ENCODE measurements at regions not wholly inside any gene's neighbourhood (a gene's known extent, or its start where the extent isn't known, plus 50 kb on each side); places are given as distances from the start of the nearest gene placed in this dataset.
"Not testable (repeated sequence)": the region's sequence is repeated elsewhere in the genome, so short reads cannot be mapped to it uniquely, and the experiment has no call there.

- intact Hi-C loops (cut with DNase I; ENCODE audit: low total_unique reads): not testable (repeated sequence)
Measured at GRCh38 chr21:9003909-9004814, 1517.2 kb upstream of the TPTE start.

GRCh38 chr21:9004815-9005518 lies 1516.4 kb upstream of the TPTE start:
- H3K4me3 ChIP-seq; DNase-seq; intact Hi-C loops (cut with DNase I; ENCODE audit: low total_unique reads); H3K36me3 ChIP-seq; H3K4me1 ChIP-seq; H3K27ac ChIP-seq: not testable (repeated sequence)
- 52 to 63% (median 54%) methylated on average over 3 of the region's 3 CpGs for WGBS, 5 donors
- Histone ChIP-seq H3K27me3 (peaks cover 9 to 29% (median 17%) of the 10 kb centered on the region in 3 donors), H3K9me3 (peaks cover 0 to 44% (median 16%) of the 10 kb centered on the region in 4 donors)

More at GRCh38 chr21:9003909-9004814, 1517.2 kb upstream of the TPTE start:
- H3K27me3 ChIP-seq: peaks cover 9 to 23% (median 17%) of the 10 kb centered on the region in 3 donors
- WGBS, 5 donors: 48 to 51% (median 50%) methylated on average over 7 of the region's 7 CpGs
- H3K27ac ChIP-seq, H3K4me3 ChIP-seq, H3K36me3 ChIP-seq, H3K4me1 ChIP-seq, DNase-seq: not testable (repeated sequence)
- peaks cover 0 to 49% (median 16%) of the 10 kb centered on the region in 4 donors for H3K9me3 ChIP-seq

DNA sequence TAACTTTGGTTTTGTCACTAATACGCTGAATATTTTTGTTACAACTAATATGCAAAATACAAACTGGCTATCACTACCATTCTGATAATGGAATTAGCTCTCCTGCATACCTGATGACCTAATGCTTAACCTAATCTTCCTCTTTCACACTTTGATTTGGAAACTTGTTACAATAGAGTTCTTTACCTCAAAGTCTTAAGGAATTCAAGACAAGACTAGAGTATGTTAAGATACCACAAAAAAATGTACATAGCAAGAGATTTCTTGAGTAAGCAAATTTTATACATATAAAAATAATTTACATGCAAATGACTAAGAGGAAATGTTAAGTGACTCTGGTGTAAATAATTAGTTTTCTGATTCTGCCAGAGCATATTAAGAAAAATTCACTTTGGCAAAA lies 1515.7 kb upstream of the TPTE start:
- H3K36me3 ChIP-seq; intact Hi-C loops (cut with DNase I; ENCODE audit: low total_unique reads); DNase-seq; H3K27ac ChIP-seq; H3K4me1 ChIP-seq; H3K4me3 ChIP-seq: not testable (repeated sequence)
- Histone ChIP-seq H3K27me3 (peaks cover 9 to 29% (median 17%) of the 10 kb centered on the region in 3 donors), H3K9me3 (peaks cover 0 to 37% (median 14%) of the 10 kb centered on the region in 4 donors)
- 58 to 66% (median 62%) methylated on average over 1 of the region's 1 CpG for whole genome bisulfite sequencing, 5 donors

- Histone ChIP-seq H3K9me3 (peaks cover 0 to 38% (median 11%) of the 10 kb centered on the region in 4 donors), H3K27me3 (peaks cover 12 to 33% (median 17%) of the 10 kb centered on the region in 3 donors)
- H3K27ac ChIP-seq; H3K4me3 ChIP-seq; intact Hi-C loops (cut with DNase I; ENCODE audit: low total_unique reads); H3K36me3 ChIP-seq; H3K4me1 ChIP-seq; DNase-seq: not testable (repeated sequence)
Measured at GRCh38 chr21:9006111-9006510, 1515.3 kb upstream of the TPTE start.

- 42 to 56% (median 51%) methylated on average over 2 of the region's 2 CpGs for WGBS, 5 donors
- H3K36me3 ChIP-seq; DNase-seq; H3K27ac ChIP-seq; intact Hi-C loops (cut with DNase I; ENCODE audit: low total_unique reads); H3K4me3 ChIP-seq; H3K4me1 ChIP-seq: not testable (repeated sequence)
- peaks cover 0 to 41% (median 9%) of the 10 kb centered on the region in 4 donors for H3K9me3 ChIP-seq
- H3K27me3 ChIP-seq: peaks cover 12 to 39% (median 17%) of the 10 kb centered on the region in 3 donors
Measured at GRCh38 chr21:9006553-9007323, 1514.6 kb upstream of the TPTE start.

- no peak overlapping the region for H3K4me3 ChIP-seq
- H3K4me1 ChIP-seq: no peaks in the 10 kb centered on the region
- no peak for TF ChIP-seq POLR2AphosphoS5 (IDR thresholded peaks at IDR 0.05)
- no peak for TF ChIP-seq POLR2A (IDR thresholded peaks at IDR 0.05)
- TF ChIP-seq, protein P1, sequence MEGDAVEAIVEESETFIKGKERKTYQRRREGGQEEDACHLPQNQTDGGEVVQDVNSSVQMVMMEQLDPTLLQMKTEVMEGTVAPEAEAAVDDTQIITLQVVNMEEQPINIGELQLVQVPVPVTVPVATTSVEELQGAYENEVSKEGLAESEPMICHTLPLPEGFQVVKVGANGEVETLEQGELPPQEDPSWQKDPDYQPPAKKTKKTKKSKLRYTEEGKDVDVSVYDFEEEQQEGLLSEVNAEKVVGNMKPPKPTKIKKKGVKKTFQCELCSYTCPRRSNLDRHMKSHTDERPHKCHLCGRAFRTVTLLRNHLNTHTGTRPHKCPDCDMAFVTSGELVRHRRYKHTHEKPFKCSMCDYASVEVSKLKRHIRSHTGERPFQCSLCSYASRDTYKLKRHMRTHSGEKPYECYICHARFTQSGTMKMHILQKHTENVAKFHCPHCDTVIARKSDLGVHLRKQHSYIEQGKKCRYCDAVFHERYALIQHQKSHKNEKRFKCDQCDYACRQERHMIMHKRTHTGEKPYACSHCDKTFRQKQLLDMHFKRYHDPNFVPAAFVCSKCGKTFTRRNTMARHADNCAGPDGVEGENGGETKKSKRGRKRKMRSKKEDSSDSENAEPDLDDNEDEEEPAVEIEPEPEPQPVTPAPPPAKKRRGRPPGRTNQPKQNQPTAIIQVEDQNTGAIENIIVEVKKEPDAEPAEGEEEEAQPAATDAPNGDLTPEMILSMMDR (IDR thresholded peaks at IDR 0.05): no peak
- DNase-seq: no peak
- H3K9me3 ChIP-seq: peaks cover 0 to 47% (median 8%) of the 10 kb centered on the region in 4 donors
- H3K27ac ChIP-seq: no peak overlapping the region
- no peaks in the 10 kb centered on the region for H3K36me3 ChIP-seq
- intact Hi-C loops (cut with DNase I; ENCODE audit: low total_unique reads): no loop called here
- H3K27me3 ChIP-seq: peaks cover 12 to 47% (median 22%) of the 10 kb centered on the region in 3 donors
Measured at GRCh38 chr21:9008636-9009035, 1512.7 kb upstream of the TPTE start.

DNA sequence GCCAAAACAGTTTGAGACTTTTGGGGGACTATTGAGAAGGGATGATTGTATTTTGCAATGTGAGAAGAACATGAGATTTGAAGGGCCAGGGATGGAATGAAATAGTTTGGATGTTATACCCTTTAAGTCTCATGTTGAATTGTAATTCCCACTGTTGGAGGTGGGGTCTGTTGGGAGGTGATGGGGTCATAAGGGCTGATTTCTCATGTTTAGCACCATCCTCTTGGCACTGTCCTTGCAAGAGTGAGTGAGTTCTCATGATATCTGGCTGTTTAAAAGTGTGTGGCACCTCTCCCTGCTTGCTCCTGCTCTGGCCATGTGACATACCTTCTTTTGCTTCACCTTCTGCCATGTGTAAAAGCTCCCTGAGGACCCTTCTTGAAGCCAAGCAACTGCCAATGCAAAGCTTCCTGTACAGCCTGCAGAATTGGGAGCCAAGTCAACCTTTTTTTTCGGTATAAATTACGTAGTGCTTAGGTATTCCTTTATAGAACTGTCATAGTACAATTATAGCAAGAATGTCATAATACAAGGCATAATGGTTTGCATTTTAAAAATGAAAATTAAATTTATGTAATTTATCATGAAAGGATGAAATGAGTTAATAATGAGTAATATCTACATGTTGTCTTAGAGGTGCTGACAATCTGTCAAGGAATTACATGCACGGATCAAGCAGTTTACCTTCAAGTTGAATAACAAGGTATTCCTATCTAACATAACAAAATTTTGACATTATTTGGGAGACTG lies 1511.9 kb upstream of the TPTE start:
- H3K4me1 ChIP-seq; intact Hi-C loops (cut with DNase I; ENCODE audit: low total_unique reads); DNase-seq; H3K4me3 ChIP-seq; H3K27ac ChIP-seq; H3K36me3 ChIP-seq: not testable (repeated sequence)
- 31 to 55% (median 42%) methylated on average over 3 of the region's 3 CpGs for WGBS, 5 donors
- Histone ChIP-seq H3K9me3 (peaks cover 0 to 55% (median 9%) of the 10 kb centered on the region in 4 donors), H3K27me3 (peaks cover 12 to 51% (median 27%) of the 10 kb centered on the region in 3 donors)

- DNase-seq; intact Hi-C loops (cut with DNase I; ENCODE audit: low total_unique reads): not testable (repeated sequence)
- WGBS, 5 donors: 6 to 14% (median 9%) methylated on average over 4 of the region's 4 CpGs
Measured at GRCh38 chr21:9010121-9010795, 1511.1 kb upstream of the TPTE start.

More at GRCh38 chr21:9010121-9010795, 1511.1 kb upstream of the TPTE start:
- not testable (repeated sequence) for H3K27ac ChIP-seq, H3K4me1 ChIP-seq, H3K4me3 ChIP-seq, H3K36me3 ChIP-seq
- Histone ChIP-seq H3K27me3 (peaks cover 9 to 47% (median 24%) of the 10 kb centered on the region in 3 donors), H3K9me3 (peaks cover 0 to 51% (median 9%) of the 10 kb centered on the region in 4 donors)

All from stomach (tissue), 8 donors.